ENCODE measurements at regions not wholly inside any gene's neighbourhood (a gene's known extent, or its start where the extent isn't known, plus 50 kb on each side); places are given as distances from the start of the nearest gene placed in this dataset.

- DNase-seq (ENCODE audit: low read depth): no peak
Observed at GRCh38 chr12:92650228-92650822, 52.5 kb upstream of the PLEKHG7 start.

DNA sequence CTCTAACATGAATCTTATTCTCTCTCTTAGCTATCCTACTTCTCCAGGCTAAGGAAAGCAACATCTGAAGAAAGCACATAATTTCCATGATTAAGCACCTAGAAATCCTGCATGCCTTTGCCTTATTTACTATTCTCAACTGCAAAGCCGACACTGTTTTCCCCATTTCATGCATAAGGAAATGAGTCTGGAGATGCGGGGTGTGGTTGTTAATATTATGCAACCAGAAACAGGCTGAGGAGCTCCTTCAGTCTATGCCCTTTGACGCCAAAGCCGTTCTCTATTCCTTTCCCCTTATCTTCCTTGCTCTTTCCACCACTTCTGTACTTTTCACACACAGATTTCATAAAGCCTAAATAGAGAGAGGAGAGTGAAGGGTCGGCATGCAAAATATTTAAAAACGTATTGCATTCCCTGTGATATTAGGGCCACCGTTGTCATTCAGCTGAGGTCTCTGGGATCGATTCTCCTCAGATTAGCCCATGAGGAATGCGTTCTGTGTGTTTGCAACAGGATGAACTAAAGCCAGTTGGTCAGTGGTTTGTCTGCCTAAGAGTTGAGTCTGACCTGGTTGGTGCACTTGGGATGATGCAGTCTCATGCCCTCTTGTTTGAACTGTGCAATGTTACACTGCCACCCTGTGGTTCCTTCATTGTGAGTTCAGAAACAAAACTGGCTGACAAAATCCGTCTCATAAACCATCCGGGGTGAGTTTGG, 53.1 kb upstream of the PLEKHG7 start:
- peak; percentile 88 for DNase-seq (ENCODE audit: low read depth)

- DNase-seq (ENCODE audit: low read depth): no peak
Observed at GRCh38 chr12:92648242-92649031, 54.4 kb upstream of the PLEKHG7 start.

GRCh38 chr12:92641291-92641690, 61.5 kb upstream of the PLEKHG7 start:
- DNase-seq (ENCODE audit: low read depth): no peak

DNA sequence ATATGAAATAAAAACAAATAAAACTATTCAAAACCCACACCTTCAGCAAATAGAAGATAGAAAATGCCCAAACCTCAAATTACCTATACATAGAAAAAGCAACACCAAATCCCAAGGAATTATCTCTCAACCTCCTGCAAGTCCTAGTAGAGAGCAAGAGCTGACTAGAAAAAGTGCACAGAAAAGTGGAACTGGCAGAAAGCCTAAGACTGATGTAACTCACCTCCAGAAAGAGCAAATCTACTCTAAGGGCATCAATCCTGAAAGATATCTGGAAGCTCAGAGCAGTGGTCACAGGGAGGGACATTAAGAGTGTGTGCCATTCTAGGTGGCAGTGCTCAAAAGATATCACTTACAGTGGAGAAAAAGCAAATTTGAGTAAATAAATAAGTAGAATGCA, 62.1 kb upstream of the PLEKHG7 start:
- DNase-seq (ENCODE audit: low read depth): no peak

DNA sequence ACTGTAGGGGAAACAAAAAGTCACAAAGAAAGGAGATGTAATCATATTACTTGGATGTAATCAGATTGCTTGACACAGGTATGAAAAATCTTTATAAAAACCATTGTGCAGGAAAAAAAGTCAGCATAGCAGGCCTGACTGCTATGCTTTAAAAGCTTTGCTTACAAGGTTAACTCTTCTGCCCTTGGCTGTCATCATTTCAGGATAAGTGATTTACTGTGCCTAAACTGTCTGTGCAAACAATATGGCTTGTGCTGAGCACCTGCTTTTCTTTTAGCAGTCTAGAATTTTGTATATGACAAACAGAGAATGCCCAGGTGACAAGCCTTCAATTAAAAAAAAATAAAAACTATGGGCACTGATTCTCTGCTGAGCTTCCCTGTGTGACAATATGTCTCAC, 63.8 kb upstream of the PLEKHG7 start:
- DNase-seq (ENCODE audit: low read depth): no peak

DNA sequence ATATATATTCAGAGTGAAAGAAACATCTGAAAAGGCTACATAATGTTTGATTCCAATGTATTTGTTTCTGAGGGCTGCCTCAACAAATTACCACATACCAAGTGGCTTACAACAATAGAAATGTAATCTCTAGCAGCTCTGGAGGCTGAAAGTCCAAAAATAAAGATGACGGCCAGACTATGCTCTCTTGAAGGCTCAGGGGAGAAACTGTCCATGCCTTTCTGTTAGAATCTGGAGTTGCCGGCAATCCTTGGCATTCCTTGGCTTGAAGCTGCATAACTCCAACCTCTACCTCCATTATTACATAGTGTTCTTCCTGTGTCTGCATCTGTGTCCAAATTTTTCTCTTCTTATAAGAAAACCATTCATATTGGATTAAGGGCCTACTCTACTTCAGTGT, 68.1 kb upstream of the PLEKHG7 start:
- DNase-seq (ENCODE audit: low read depth): peak; percentile 51

GRCh38 chr12:92634202-92634601, 68.6 kb upstream of the PLEKHG7 start:
- no peak for DNase-seq (ENCODE audit: low read depth)

DNA sequence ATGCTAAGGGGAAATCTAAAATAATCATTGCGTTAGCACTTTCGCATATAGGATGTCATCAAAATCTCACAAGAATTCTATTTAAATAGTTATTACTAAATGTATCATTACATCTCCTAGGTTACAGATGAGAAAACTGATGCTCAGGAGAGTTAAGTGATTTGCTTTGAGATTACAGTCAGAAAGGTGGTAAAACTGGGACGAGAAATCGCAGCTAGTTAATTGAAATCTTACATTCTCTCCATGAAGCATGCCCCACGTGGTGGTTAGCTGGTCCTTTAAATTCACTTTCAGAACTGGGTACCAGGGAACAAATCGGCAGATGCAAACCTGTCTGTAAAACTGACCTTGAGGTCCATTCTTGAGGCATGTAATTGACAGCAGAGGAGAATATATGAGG, 71.8 kb upstream of the PLEKHG7 start:
- no peak for DNase-seq (ENCODE audit: low read depth)

GRCh38 chr12:92629349-92630065, 73.3 kb upstream of the PLEKHG7 start:
- DNase-seq (ENCODE audit: low read depth): no peak

DNA sequence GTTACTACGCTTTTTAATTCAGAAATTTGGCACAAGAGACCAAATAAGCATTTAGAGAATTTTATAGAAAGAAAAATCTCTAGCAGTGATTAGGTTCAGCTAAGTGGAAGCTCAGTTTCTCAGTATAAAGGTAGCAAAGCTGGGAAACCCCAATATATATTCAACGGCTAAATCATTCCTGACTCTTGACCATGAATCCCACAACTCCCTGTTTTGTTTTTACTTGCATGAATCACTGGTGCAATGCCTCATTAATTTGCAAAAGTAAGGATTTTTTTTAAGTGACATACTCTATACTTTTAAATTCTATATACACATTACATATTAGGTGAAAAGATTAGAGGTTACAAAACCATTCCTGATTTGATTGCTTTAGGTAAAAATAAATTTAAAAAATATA, 74.3 kb upstream of the PLEKHG7 start:
- no peak for DNase-seq (ENCODE audit: low read depth)

- DNase-seq (ENCODE audit: low read depth): no peak
Observed at GRCh38 chr12:92627511-92627910, 75.3 kb upstream of the PLEKHG7 start.

DNA sequence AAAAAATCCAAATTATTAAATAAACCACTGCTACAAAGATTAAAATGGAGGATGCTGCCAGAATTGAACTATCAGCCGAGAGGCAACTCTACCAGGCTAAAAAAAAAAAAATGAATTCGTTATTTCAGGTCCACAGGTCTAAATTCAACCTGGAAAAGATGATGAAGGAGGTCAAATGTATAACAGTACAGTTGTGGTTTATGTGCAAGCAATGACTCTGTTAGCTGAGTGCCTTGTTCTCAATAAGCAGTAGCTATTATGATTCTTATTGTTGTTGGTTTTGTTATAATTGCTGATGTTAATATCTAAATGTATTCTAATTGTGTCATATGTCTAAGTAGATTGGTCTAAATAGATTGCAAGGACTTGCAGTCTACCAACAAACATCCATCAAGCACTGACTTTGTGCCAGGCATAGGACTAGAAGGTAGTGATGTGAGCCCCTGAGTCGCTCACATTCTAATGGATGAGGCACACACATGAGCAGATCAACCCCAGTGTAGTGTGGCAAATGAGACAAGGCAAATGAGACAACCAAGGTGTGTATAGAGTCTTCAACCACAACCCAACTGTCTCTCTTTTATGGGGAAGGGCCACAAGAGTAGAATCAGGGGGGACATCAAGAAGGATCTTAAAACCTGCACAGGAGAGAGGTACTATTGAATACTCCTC, 77.0 kb upstream of the PLEKHG7 start:
- DNase-seq (ENCODE audit: low read depth): no peak

DNA sequence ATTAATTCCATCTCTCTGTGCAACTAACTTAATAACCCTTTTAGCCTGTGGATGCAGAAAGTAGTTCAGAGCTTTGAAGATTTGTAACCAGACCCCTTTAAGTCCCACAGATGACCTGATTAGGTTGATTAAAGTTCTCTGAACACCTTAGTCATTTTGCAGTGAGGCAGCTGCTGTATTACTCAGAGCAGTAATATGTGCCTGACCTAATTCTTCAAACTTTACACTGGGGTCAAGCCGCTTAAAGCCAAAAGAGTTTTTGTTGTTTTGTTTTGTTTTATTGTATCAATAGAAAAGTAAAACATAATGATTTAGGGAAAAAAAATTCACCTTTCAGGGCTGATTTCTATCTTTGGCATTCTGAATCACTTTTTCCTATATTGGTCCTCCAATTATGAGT, 78.6 kb upstream of the PLEKHG7 start:
- no peak for DNase-seq (ENCODE audit: low read depth)

GRCh38 chr12:92623386-92623785, 79.4 kb upstream of the PLEKHG7 start:
- DNase-seq (ENCODE audit: low read depth): no peak

DNA sequence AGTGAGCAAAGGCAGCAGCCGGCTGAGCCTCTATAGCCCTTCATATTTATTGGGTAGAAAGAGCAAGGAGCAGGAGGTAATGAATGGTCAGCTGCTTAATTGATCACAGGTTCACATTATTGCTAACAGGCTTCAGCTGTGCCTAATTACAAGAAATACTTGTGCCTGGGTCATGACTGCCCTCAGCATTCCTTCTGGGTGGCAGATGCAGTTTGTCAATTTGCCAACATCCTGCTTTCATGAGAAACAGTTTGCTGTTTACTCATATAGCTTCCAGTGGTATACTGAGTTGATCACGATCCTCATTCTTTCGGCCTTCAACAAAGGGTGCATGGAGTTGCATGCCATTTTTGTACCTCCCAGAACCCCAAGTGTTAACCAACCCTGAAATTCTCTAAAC, 81.0 kb upstream of the PLEKHG7 start:
- DNase-seq (ENCODE audit: low read depth): peak; percentile 69

- no peak for DNase-seq (ENCODE audit: low read depth)
Observed at GRCh38 chr12:92621312-92621711, 81.5 kb upstream of the PLEKHG7 start.

DNA sequence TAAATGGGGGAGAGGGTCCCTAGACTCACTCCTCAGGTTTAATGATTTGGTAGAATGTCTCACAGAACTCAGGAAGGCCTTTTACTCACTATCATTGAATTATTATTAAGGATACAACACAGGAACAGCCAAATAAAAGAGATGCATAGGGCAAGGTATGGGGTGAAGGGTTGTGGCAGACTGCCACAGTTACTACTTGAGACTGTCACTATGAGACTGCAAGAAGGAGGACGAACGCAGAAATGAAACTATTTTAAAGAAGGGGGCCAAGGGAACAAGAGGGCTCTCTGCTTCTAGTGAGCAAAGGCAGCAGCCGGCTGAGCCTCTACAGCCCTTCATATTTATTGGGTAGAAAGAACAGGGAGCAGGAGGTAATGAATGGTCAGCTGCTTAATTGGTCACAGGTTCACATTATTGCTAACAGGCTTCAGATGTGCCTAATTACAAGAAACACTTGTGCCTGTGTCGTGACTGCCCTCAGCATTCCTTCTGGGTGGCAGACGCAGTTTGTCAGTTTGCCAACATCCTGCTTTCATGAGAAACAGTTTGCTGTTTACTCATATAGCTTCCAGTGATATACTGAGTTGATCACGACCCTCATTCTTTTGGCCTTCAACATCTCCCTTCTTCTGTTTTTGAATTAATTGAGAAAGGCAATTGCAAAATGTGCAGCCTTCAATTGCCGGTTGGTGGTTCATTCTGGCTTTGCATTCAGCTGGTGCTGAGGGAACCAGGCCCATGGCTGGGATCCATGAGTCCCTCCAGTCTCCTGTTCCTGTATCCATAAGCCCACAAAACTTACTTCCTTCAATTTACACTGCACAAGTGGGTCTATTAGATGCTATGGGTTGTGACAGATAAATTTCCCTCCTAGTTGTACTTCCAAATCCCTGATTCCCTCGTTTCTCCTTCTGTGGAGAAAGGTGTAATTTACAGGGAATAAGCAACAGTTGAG, 82.8 kb upstream of the PLEKHG7 start:
- peak; percentile 61 for DNase-seq (ENCODE audit: low read depth)

DNA sequence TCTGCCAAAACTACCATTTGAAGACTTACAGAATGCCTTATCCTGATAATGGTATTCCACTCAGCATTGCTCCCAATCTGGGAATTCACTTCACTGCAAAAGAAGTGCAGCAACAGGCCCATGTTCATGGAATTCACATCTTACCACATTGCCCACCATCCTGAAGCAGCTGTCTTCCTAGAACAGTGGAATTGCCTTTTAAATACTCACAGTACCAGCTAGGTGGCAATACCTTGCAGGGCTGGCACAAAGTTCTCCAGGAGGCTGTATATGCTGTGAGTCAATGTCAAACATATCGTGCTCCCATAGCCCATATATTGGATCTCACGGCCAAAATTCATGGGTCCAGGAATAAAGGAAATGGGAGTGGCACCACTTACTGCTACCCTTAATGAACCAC, 83.8 kb upstream of the PLEKHG7 start:
- no peak for DNase-seq (ENCODE audit: low read depth)

DNA sequence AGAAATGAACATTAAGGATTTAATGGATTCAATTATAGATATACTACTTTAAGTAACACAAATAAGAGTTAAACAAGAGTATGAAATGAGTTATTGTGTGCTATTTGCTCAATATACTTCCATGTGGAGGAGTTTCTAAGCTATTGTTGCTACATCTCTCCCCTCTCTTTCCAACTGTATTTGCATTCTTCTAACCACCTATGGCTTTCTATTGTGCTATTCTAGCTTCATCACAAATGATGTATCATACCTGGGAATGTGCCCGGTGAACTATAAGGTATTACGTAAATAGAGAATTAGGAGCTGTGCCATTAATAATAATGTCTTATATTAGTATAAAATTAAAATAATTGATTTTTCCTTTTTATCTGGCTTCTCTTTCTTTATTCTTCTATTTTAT, 87.1 kb upstream of the PLEKHG7 start:
- DNase-seq (ENCODE audit: low read depth): no peak

DNA sequence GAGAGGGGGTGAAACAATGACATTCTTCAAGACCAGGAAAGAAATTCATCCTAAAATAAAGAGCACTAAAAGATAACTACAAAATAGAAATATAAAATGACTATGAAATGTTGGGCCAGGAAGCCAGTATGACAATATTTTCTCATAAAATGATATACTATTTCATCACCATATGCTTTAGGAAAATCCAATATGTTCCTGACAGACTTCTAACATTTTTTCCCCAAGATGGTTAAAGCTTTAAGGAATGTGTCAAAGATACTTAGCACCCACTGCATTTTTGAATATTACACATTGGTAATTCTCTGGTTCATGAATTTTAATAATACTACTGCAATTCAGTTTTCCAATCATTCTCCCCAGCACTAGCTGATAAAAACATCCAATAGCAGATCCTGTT, 87.7 kb upstream of the PLEKHG7 start:
- DNase-seq (ENCODE audit: low read depth): no peak
